ENCODE measurements at regions not wholly inside any gene's neighbourhood (a gene's known extent, or its start where the extent isn't known, plus 50 kb on each side); places are given as distances from the start of the nearest gene placed in this dataset.

GRCh38 chr14:25836636-25837035 lies 761.2 kb downstream of the NOVA1 start:
- H3K4me3 ChIP-seq (replicated peaks; ENCODE audit: insufficient read depth, low read length) = no peak overlapping the region
- DNase-seq (ENCODE audit: low read depth in 1 of 2, low spot score in 1 of 2) = no peak
- TF ChIP-seq POLR2AphosphoS5 (IDR thresholded peaks at IDR 0.05; ENCODE audit: low read depth) (no peak), GABPA (IDR thresholded peaks at IDR 0.05; ENCODE audit: low read depth) (no peak), SPI1 (IDR thresholded peaks at IDR 0.05; ENCODE audit: borderline replicate concordance, low read depth) (no peak)
- TF ChIP-seq, protein P1, sequence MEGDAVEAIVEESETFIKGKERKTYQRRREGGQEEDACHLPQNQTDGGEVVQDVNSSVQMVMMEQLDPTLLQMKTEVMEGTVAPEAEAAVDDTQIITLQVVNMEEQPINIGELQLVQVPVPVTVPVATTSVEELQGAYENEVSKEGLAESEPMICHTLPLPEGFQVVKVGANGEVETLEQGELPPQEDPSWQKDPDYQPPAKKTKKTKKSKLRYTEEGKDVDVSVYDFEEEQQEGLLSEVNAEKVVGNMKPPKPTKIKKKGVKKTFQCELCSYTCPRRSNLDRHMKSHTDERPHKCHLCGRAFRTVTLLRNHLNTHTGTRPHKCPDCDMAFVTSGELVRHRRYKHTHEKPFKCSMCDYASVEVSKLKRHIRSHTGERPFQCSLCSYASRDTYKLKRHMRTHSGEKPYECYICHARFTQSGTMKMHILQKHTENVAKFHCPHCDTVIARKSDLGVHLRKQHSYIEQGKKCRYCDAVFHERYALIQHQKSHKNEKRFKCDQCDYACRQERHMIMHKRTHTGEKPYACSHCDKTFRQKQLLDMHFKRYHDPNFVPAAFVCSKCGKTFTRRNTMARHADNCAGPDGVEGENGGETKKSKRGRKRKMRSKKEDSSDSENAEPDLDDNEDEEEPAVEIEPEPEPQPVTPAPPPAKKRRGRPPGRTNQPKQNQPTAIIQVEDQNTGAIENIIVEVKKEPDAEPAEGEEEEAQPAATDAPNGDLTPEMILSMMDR (IDR thresholded peaks at IDR 0.05; ENCODE audit: insufficient read depth, low read length) = no peak
- TF ChIP-seq, protein P2, sequence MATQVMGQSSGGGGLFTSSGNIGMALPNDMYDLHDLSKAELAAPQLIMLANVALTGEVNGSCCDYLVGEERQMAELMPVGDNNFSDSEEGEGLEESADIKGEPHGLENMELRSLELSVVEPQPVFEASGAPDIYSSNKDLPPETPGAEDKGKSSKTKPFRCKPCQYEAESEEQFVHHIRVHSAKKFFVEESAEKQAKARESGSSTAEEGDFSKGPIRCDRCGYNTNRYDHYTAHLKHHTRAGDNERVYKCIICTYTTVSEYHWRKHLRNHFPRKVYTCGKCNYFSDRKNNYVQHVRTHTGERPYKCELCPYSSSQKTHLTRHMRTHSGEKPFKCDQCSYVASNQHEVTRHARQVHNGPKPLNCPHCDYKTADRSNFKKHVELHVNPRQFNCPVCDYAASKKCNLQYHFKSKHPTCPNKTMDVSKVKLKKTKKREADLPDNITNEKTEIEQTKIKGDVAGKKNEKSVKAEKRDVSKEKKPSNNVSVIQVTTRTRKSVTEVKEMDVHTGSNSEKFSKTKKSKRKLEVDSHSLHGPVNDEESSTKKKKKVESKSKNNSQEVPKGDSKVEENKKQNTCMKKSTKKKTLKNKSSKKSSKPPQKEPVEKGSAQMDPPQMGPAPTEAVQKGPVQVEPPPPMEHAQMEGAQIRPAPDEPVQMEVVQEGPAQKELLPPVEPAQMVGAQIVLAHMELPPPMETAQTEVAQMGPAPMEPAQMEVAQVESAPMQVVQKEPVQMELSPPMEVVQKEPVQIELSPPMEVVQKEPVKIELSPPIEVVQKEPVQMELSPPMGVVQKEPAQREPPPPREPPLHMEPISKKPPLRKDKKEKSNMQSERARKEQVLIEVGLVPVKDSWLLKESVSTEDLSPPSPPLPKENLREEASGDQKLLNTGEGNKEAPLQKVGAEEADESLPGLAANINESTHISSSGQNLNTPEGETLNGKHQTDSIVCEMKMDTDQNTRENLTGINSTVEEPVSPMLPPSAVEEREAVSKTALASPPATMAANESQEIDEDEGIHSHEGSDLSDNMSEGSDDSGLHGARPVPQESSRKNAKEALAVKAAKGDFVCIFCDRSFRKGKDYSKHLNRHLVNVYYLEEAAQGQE (IDR thresholded peaks at IDR 0.05; ENCODE audit: insufficient replicate concordance, low read depth) = no peak
- H3K27me3 ChIP-seq (ENCODE audit: insufficient read depth, poor library complexity, severe bottlenecking) = peaks cover 2% of the 10 kb centered on the region
- no peak overlapping the region for H3K27ac ChIP-seq (replicated peaks)

DNA sequence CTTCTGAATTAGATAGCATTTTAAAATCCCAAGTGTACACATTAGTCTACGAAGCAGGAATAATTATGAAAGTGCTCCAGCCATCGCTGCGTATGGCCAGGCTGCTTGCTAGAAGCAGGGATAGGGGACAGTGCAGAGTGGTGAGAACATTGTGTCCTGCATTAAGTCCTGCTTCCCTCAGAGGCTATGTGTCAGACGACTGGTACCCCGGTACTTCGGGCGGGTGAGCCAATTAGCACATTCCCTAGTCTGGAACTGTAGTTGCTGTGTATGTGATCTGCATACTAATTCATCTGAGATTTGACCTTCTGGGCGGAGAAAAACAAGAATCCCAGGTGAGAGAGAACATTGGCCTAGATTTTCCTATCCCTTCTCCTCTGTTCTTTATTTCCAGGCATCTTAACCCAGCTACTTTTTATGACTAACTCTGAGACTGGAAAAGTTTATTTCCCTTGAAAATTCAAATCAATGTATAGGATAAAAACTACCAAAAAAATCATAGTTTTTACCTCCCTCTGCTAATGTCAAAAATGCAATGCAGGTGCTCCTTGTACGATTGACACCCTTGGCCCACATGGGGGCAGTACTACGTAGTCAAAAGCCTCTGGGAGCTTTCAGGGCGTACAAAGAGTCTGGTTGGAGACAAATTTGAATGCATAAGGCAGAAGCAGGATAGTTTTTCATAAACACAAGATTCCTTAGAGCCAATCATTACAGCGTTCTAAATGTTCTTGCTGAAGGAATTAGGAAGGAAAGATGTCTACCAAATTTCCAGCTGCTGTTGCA lies 764.3 kb downstream of the NOVA1 start:
- Histone ChIP-seq H3K27me3 (ENCODE audit: insufficient read depth, poor library complexity, severe bottlenecking) (peaks cover 2% of the 10 kb centered on the region), H3K27ac (replicated peaks) (no peak overlapping the region), H3K4me3 (replicated peaks; ENCODE audit: insufficient read depth, low read length) (no peak overlapping the region)
- peak in 1 of 2 experiments; percentile 21 for DNase-seq (ENCODE audit: low read depth in 1 of 2, low spot score in 1 of 2)
- no peak for TF ChIP-seq SPI1 (IDR thresholded peaks at IDR 0.05; ENCODE audit: borderline replicate concordance, low read depth)
- TF ChIP-seq, protein P1 (IDR thresholded peaks at IDR 0.05; ENCODE audit: insufficient read depth, low read length) = peak; percentile 14

DNA sequence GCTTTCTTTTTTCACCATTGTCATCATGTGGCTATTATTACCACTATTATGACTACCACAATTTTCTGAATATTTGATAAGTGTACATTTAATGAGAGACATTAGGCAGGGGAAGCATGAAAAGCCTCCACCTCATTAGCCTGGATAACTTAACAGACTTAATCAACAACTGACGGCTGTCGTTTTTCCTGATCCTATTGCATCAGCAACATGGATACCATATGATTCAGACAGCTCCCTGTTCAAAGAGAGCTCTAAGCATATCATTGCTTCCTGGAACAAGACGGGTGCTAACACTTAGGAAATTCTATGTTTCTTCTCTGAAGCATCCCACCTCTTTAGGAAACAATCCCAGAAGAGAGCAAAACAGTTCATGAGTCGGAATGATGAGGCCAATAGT lies 765.2 kb downstream of the NOVA1 start:
- TF ChIP-seq, protein P1 (IDR thresholded peaks at IDR 0.05; ENCODE audit: insufficient read depth, low read length) = no peak
- TF ChIP-seq POLR2AphosphoS5 (IDR thresholded peaks at IDR 0.05; ENCODE audit: low read depth) = no peak
- Histone ChIP-seq H3K4me3 (replicated peaks; ENCODE audit: insufficient read depth, low read length) (no peak overlapping the region), H3K27me3 (ENCODE audit: insufficient read depth, poor library complexity, severe bottlenecking) (peaks cover 2% of the 10 kb centered on the region), H3K27ac (replicated peaks) (no peak overlapping the region)
- no peak for DNase-seq (ENCODE audit: low read depth in 1 of 2, low spot score in 1 of 2)

- Histone ChIP-seq H3K27me3 (ENCODE audit: insufficient read depth, poor library complexity, severe bottlenecking) (no peaks in the 10 kb centered on the region), H3K4me3 (replicated peaks; ENCODE audit: insufficient read depth, low read length) (no peak overlapping the region), H3K27ac (replicated peaks) (no peak overlapping the region)
- DNase-seq (ENCODE audit: low read depth in 1 of 2, low spot score in 1 of 2) = no peak
- no peak for TF ChIP-seq SPI1 (IDR thresholded peaks at IDR 0.05; ENCODE audit: borderline replicate concordance, low read depth)
- TF ChIP-seq POLR2AphosphoS5 (IDR thresholded peaks at IDR 0.05; ENCODE audit: low read depth) = no peak
- TF ChIP-seq, protein P2 (IDR thresholded peaks at IDR 0.05; ENCODE audit: insufficient replicate concordance, low read depth) = no peak
- TF ChIP-seq GABPA (IDR thresholded peaks at IDR 0.05; ENCODE audit: low read depth) = no peak
- TF ChIP-seq, protein P1 (IDR thresholded peaks at IDR 0.05; ENCODE audit: insufficient read depth, low read length) = no peak
Measured at GRCh38 chr14:25828562-25828961, 769.3 kb downstream of the NOVA1 start.
